H9 (cell line): ENCODE measurements at regions not wholly inside any gene's neighbourhood (a gene's known extent, or its start where the extent isn't known, plus 50 kb on each side); places are given as distances from the start of the nearest gene placed in this dataset.

Experiments used
- DNase-seq: peaks from one replicate; pipeline ENCODE4 v3.0.0-alpha.2; 2017
- H2AFZ ChIP-seq: one replicate; pipeline ENCODE4 v1.6.1; 2013; ENCODE audit warnings: mild to moderate bottlenecking, low read length, control low read depth, moderate library complexity
- H2AK5ac ChIP-seq: 2 replicates; pipeline ENCODE4 v1.6.1; 2013; ENCODE audit warnings: low read length, control low read depth, mixed read lengths; ENCODE audit not compliant: insufficient read length
- H2BK120ac ChIP-seq: one replicate; pipeline ENCODE4 v1.6.1; 2013; ENCODE audit warnings: low read depth, mild to moderate bottlenecking, low read length, control low read depth, inconsistent platforms; ENCODE audit not compliant: poor library complexity, severe bottlenecking
- H2BK12ac ChIP-seq: 2 replicates; pipeline ENCODE4 v1.6.1; 2013; ENCODE audit warnings: low read length, control low read depth, mixed read lengths, low read depth; ENCODE audit not compliant: insufficient read length
- H2BK15ac ChIP-seq: 2 replicates; pipeline ENCODE4 v1.6.1; 2013; ENCODE audit warnings: low read depth, low read length, control low read depth
- H2BK20ac ChIP-seq: one replicate; pipeline ENCODE4 v1.6.1; 2013; ENCODE audit warnings: low read depth, mild to moderate bottlenecking, low read length, control low read depth, inconsistent platforms; ENCODE audit not compliant: poor library complexity, severe bottlenecking
- H2BK5ac ChIP-seq: 2 replicates; pipeline ENCODE4 v1.6.1; 2013; ENCODE audit warnings: low read length, control low read depth, mixed read lengths; ENCODE audit not compliant: insufficient read length
- H3K14ac ChIP-seq: 2 replicates; pipeline ENCODE4 v1.6.1; 2013; ENCODE audit warnings: low read length, control low read depth; ENCODE audit not compliant: insufficient read depth
- H3K18ac ChIP-seq: 2 replicates; pipeline ENCODE4 v1.6.1; 2013; ENCODE audit warnings: low read depth, mild to moderate bottlenecking, mixed read lengths, low read length, control low read depth; ENCODE audit not compliant: insufficient read length
- H3K23ac ChIP-seq: 2 replicates; pipeline ENCODE4 v1.6.1; 2013; ENCODE audit warnings: low read length, control low read depth, mixed read lengths, low read depth; ENCODE audit not compliant: insufficient read length
- H3K23me2 ChIP-seq: 2 replicates; pipeline ENCODE4 v1.6.1; 2013; ENCODE audit warnings: low read depth, mild to moderate bottlenecking, mixed read lengths, low read length, control low read depth; ENCODE audit not compliant: insufficient read length, poor library complexity, severe bottlenecking
- H3K27ac ChIP-seq: 2 replicates; pipeline ENCODE4 v1.5.1; 2013; ENCODE audit warnings: low read length, control low read depth, mixed read lengths, low read depth; ENCODE audit not compliant: insufficient read length
- H3K27me3 ChIP-seq: 2 replicates; pipeline ENCODE4 v1.6.1; 2013; ENCODE audit warnings: low read length, control low read depth, inconsistent platforms; ENCODE audit not compliant: insufficient read depth
- H3K4ac ChIP-seq: 2 replicates; pipeline ENCODE4 v1.6.1; 2013; ENCODE audit warnings: low read depth, mild to moderate bottlenecking, control low read depth, inconsistent platforms, low read length, moderate library complexity
- H3K4me1 ChIP-seq: 2 replicates; pipeline ENCODE4 v1.6.1; 2013; ENCODE audit warnings: low read length, control low read depth, inconsistent platforms; ENCODE audit not compliant: insufficient read depth
- H3K4me2 ChIP-seq: 2 replicates; pipeline ENCODE4 v1.6.1; 2013; ENCODE audit warnings: low read length, control low read depth, mixed read lengths; ENCODE audit not compliant: insufficient read length, insufficient read depth
- H3K56ac ChIP-seq: 2 replicates; pipeline ENCODE4 v1.6.1; 2013; ENCODE audit warnings: low read depth, mild to moderate bottlenecking, mixed read lengths, low read length, control low read depth; ENCODE audit not compliant: insufficient read length
- H3K79me1 ChIP-seq: 2 replicates; pipeline ENCODE4 v1.6.1; 2013; ENCODE audit warnings: low read depth, mild to moderate bottlenecking, moderate library complexity, low read length, control low read depth, inconsistent platforms; ENCODE audit not compliant: insufficient read depth, poor library complexity, severe bottlenecking
- H3K79me2 ChIP-seq: 2 replicates; pipeline ENCODE4 v1.6.1; 2013; ENCODE audit warnings: low read length, control low read depth, inconsistent platforms; ENCODE audit not compliant: insufficient read depth
- H3K9ac ChIP-seq: 2 replicates; pipeline ENCODE4 v1.6.1; 2013; ENCODE audit warnings: low read length, control low read depth, mixed read lengths; ENCODE audit not compliant: insufficient read length; ENCODE audit errors: extremely low read depth
- H3K9me3 ChIP-seq: one replicate; pipeline ENCODE4 v1.6.1; 2013; ENCODE audit warnings: low read depth, low read length, inconsistent platforms; ENCODE audit not compliant: control insufficient read depth
- H3T11ph ChIP-seq: one replicate; pipeline ENCODE4 v1.6.1; 2013; ENCODE audit warnings: mild to moderate bottlenecking, low read length, control low read depth, inconsistent platforms
- H4K20me1 ChIP-seq: one replicate; pipeline ENCODE4 v1.6.1; 2013; ENCODE audit not compliant: control insufficient read depth, insufficient read length, insufficient read depth
- H4K5ac ChIP-seq: 2 replicates; pipeline ENCODE4 v1.6.1; 2013; ENCODE audit warnings: low read depth, mild to moderate bottlenecking, mixed read lengths, low read length, control low read depth; ENCODE audit not compliant: insufficient read length
- H4K8ac ChIP-seq: replicated peaks from 2 replicates; pipeline ENCODE4 v1.6.1; 2013; ENCODE audit warnings: low read length, control low read depth, mixed read lengths, low read depth; ENCODE audit not compliant: insufficient read length
- H4K91ac ChIP-seq: 2 replicates; pipeline ENCODE4 v1.6.1; 2013; ENCODE audit warnings: low read depth, mild to moderate bottlenecking, moderate library complexity, mixed read lengths, low read length, control low read depth; ENCODE audit not compliant: insufficient read length
- H3K27ac Mint-ChIP-seq, 3 experiments: 2 replicates in 2 of 3; 3 replicates in 1 of 3; pipeline ENCODE4 v1.8.0; 2020 to 2021; ENCODE audit warnings: mixed read lengths in 3 of 3, mild to moderate bottlenecking in 1 of 3, moderate library complexity in 1 of 3
- H3K27me3 Mint-ChIP-seq: 2 replicates; pipeline ENCODE4 v1.8.0; 2021; ENCODE audit warnings: low read depth, mild to moderate bottlenecking, moderate library complexity, mixed read lengths
- H3K36me3 Mint-ChIP-seq, 3 experiments: 2 replicates in 2 of 3; 3 replicates in 1 of 3; pipeline ENCODE4 v1.8.0; 2020 to 2021; ENCODE audit warnings: low read depth in 3 of 3, mixed read lengths in 3 of 3; ENCODE audit not compliant: insufficient read depth in 1 of 3
- H3K4me1 Mint-ChIP-seq, 2 experiments: 2 replicates each; pipeline ENCODE4 v1.8.0; 2020; ENCODE audit warnings: mixed read lengths in 2 of 2
- H3K4me3 Mint-ChIP-seq, 2 experiments: 2 replicates in 1 of 2; 3 replicates in 1 of 2; pipeline ENCODE4 v1.8.0; 2020 to 2021; ENCODE audit warnings: mild to moderate bottlenecking in 2 of 2, mixed read lengths in 2 of 2, moderate library complexity in 1 of 2
- H3K9me3 Mint-ChIP-seq, 2 experiments: 2 replicates in 1 of 2; 3 replicates in 1 of 2; pipeline ENCODE4 v1.8.0; 2020; ENCODE audit warnings: mild to moderate bottlenecking in 2 of 2, mixed read lengths in 2 of 2, moderate library complexity in 1 of 2
- WGBS: extraction: QIAGEN DNeasy Blood & Tissue Kit; methylation state at CpG from one replicate; pipeline ENCODE4 v1.1.7; 2013; ENCODE audit warnings: missing lambda C conversion rate, low lambda C conversion rate, mixed read lengths; ENCODE audit not compliant: insufficient read length; ENCODE audit errors: extremely low coverage; 5-methylcytosine and 5-hydroxymethylcytosine counted together
- TF ChIP-seq, protein P1 (sequence below): fragments of 200-600 bp; sonication (generic); conservative IDR thresholded peaks from 3 replicates; pipeline ENCODE4 v1.8.0; 2021; ENCODE audit warnings: antibody characterized with exemption, mild to moderate bottlenecking

DNA sequence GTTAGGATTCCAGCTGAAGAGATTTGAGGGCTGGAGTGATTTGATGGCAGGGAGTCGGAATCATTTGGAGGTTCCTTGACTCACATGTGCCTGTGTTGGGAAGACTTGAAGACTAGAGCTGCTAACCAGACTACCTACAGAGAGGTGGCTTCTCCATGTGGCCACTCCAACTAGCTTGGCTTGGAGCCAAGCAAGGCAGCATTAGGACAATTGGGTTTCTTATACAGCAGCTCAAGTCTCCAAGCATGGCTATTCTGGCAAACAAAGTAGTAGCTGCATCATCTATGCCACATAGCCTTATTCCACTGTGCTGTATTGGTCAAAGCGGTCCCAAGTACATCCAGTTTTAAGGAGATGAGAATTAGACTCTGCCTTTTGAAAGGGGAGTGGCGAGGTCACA, 171.7 kb upstream of the SLC4A4 start:
- Histone ChIP-seq H3K14ac (no peak overlapping the region), H3K9me3 (no peaks in the 10 kb centered on the region), H4K91ac (no peak overlapping the region), H3K18ac (no peak overlapping the region), H3K4me2 (no peak overlapping the region), H4K8ac (no peak overlapping the region), H2BK12ac (no peak overlapping the region), H2BK20ac (no peak overlapping the region), H3K27ac (no peak overlapping the region), H3T11ph (no peak overlapping the region), H3K23me2 (no peaks in the 10 kb centered on the region), H2BK5ac (no peak overlapping the region), H2BK15ac (no peak overlapping the region), H2BK120ac (no peak overlapping the region), H3K27me3 (no peaks in the 10 kb centered on the region), H3K9ac (no peak overlapping the region), H2AK5ac (no peak overlapping the region), H3K79me2 (no peaks in the 10 kb centered on the region), H3K4ac (no peak overlapping the region), H3K56ac (no peak overlapping the region), H4K5ac (no peak overlapping the region), H4K20me1 (no peaks in the 10 kb centered on the region), H3K4me1 (no peaks in the 10 kb centered on the region; the same call in 1 of the 2 replicates), H3K23ac (no peak overlapping the region), H3K79me1 (no peaks in the 10 kb centered on the region), H2AFZ (no peak overlapping the region)
- H3K4me3 Mint-ChIP-seq = no peak overlapping the region
- no peaks in the 10 kb centered on the region for H3K9me3 Mint-ChIP-seq
- TF ChIP-seq, protein P1, sequence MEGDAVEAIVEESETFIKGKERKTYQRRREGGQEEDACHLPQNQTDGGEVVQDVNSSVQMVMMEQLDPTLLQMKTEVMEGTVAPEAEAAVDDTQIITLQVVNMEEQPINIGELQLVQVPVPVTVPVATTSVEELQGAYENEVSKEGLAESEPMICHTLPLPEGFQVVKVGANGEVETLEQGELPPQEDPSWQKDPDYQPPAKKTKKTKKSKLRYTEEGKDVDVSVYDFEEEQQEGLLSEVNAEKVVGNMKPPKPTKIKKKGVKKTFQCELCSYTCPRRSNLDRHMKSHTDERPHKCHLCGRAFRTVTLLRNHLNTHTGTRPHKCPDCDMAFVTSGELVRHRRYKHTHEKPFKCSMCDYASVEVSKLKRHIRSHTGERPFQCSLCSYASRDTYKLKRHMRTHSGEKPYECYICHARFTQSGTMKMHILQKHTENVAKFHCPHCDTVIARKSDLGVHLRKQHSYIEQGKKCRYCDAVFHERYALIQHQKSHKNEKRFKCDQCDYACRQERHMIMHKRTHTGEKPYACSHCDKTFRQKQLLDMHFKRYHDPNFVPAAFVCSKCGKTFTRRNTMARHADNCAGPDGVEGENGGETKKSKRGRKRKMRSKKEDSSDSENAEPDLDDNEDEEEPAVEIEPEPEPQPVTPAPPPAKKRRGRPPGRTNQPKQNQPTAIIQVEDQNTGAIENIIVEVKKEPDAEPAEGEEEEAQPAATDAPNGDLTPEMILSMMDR = no peak
- WGBS = no CpG with 5 or more reads among the region's 3 CpGs
- H3K27ac Mint-ChIP-seq = no peak overlapping the region
- no peaks in the 10 kb centered on the region for H3K36me3 Mint-ChIP-seq
- DNase-seq = no peak
- no peaks in the 10 kb centered on the region for H3K27me3 Mint-ChIP-seq
- H3K4me1 Mint-ChIP-seq = 0 out of 4 replicates have a peak, but pooled peaks cover 0 to 3% of the 10 kb centered on the region in 2 experiments
